HCT116 (cell line): ENCODE measurements at regions not wholly inside any gene's neighbourhood (a gene's known extent, or its start where the extent isn't known, plus 50 kb on each side); places are given as distances from the start of the nearest gene placed in this dataset.

ENCODE experiments used
- ATAC-seq: fragments of 200-7000 bp; cut with Tn5 transposase; 2 replicates; pipeline ENCODE4 v1.9.1; 2020; ENCODE audit warnings: mild to moderate bottlenecking, moderate library complexity
- BruUV-seq: library from RNA; stranded (reverse); fragments of 400-500 nt; replicated peaks from 2 replicates; lab custom pipeline; 2021; lab: Mats Ljungman, UMichigan
- CTCF ChIA-PET: fragments of 300-600 bp; sonication (Branson Sonifier 250); formaldehyde crosslinking; loops from one replicate; lab custom pipeline; 2021; ENCODE audit warnings: antibody characterized with exemption; lab: Charles Lee
- POLR2A ChIA-PET: fragments of 300-600, 350-600 bp; sonication (Branson Sonifier 250); formaldehyde crosslinking; loops from one replicate; lab custom pipeline; 2021; ENCODE audit warnings: antibody characterized with exemption; lab: Charles Lee
- RAD21 ChIA-PET, 2 experiments: fragments of 300-600 bp; sonication (Branson Sonifier 250); formaldehyde crosslinking; loops; one replicate each; lab custom pipeline; 2023; ENCODE audit warnings: low total read pairs in 2 of 2; ENCODE audit not compliant: uncharacterized antibody in 2 of 2, unreplicated experiment in 2 of 2, low non-redundant PET in 1 of 2; lab: Charles Lee
- DNase-seq: peaks from one replicate; pipeline ENCODE4 v3.0.0-alpha.2; 2010; ENCODE audit warnings: low read depth, low spot score
- H2AFZ ChIP-seq: fragments of 200-600 bp; shearing (Covaris generic), sonication (generic); 2 replicates; pipeline ENCODE4 v1.6.1; 2017; ENCODE audit warnings: low read depth, mixed run types, mixed read lengths, antibody characterized with exemption, low read length; ENCODE audit not compliant: poor library complexity, severe bottlenecking
- H3K27ac ChIP-seq: 2 replicates; pipeline ENCODE4 v1.5.1; 2012; ENCODE audit warnings: low read depth, low read length
- H3K27me3 ChIP-seq: fragments of 200-600 bp; sonication (generic); 2 replicates; pipeline ENCODE4 v1.6.1; 2016; ENCODE audit warnings: mixed run types, low read length, mixed read lengths; ENCODE audit not compliant: insufficient read depth
- H3K36me3 ChIP-seq, 2 experiments: fragments of 200-500 bp in 1 of 2; fragments of 200-600 bp in 1 of 2; sonication (Bioruptor generic) in 1 of 2; sonication (generic) in 1 of 2; 2 replicates each; pipeline versions ENCODE4 v1.5.1 to v1.6.1; 2014 to 2016; ENCODE audit warnings: low read length in 2 of 2, inconsistent platforms in 1 of 2, mixed read lengths in 1 of 2, mixed run types in 1 of 2; ENCODE audit not compliant: insufficient read depth in 2 of 2, control insufficient read depth in 1 of 2
- H3K4me1 ChIP-seq, 2 experiments: fragments of 200-600 bp in 1 of 2; sonication (generic) in 1 of 2; 2 replicates each; pipeline versions ENCODE4 v1.5.1 to v1.6.1; 2012 to 2017; ENCODE audit warnings: low read length in 2 of 2, inconsistent platforms in 1 of 2, mild to moderate bottlenecking in 1 of 2, mixed read lengths in 1 of 2, mixed run types in 1 of 2, moderate library complexity in 1 of 2; ENCODE audit not compliant: insufficient read depth in 2 of 2, control insufficient read depth in 1 of 2
- H3K4me2 ChIP-seq: fragments of 200-600 bp; sonication (generic); 2 replicates; pipeline ENCODE4 v1.6.1; 2017; ENCODE audit warnings: mixed run types, low read length, mixed read lengths
- H3K4me3 ChIP-seq, 2 experiments: fragments of 200-600 bp in 1 of 2; sonication (generic) in 1 of 2; replicated peaks in 1 of 2; 2 replicates each; pipeline ENCODE4 v1.5.1; 2011 to 2016; ENCODE audit warnings: low read length in 2 of 2, control low read depth in 1 of 2, low read depth in 1 of 2, mild to moderate bottlenecking in 1 of 2, mixed read lengths in 1 of 2, mixed run types in 1 of 2
- H3K79me2 ChIP-seq: fragments of 200-600 bp; sonication (generic); 2 replicates; pipeline ENCODE4 v1.6.1; 2017; ENCODE audit warnings: mild to moderate bottlenecking, mixed run types, low read length, moderate library complexity, mixed read lengths; ENCODE audit not compliant: insufficient read depth
- H3K9ac ChIP-seq: fragments of 200-600 bp; sonication (generic); 2 replicates; pipeline ENCODE4 v1.6.1; 2016; ENCODE audit warnings: low read length, mixed read lengths
- H3K9me2 ChIP-seq: fragments of 200-600 bp; sonication (generic), shearing (Covaris generic); 2 replicates; pipeline ENCODE4 v1.6.1; 2017; ENCODE audit warnings: mixed run types, mild to moderate bottlenecking, moderate library complexity; ENCODE audit not compliant: insufficient read depth
- H3K9me3 ChIP-seq, 2 experiments: fragments of 200-500 bp in 1 of 2; fragments of 200-600 bp in 1 of 2; sonication (Bioruptor generic) in 1 of 2; sonication (generic) in 1 of 2; 2 replicates each; pipeline ENCODE4 v1.6.1; 2014 to 2017; ENCODE audit warnings: low read length in 2 of 2, mixed read lengths in 2 of 2, inconsistent platforms in 1 of 2, low read depth in 1 of 2, mild to moderate bottlenecking in 1 of 2, mixed run types in 1 of 2, moderate library complexity in 1 of 2; ENCODE audit not compliant: control insufficient read depth in 1 of 2, insufficient read depth in 1 of 2
- H4K20me1 ChIP-seq: fragments of 200-600 bp; sonication (generic), shearing (Covaris generic); 2 replicates; pipeline ENCODE4 v1.6.1; 2017; ENCODE audit warnings: mixed run types, mild to moderate bottlenecking, moderate library complexity; ENCODE audit not compliant: insufficient read depth
- CEBPB ChIP-seq: IDR thresholded peaks from 2 replicates; pipeline ENCODE4 v1.6.1; 2012; ENCODE audit warnings: low read depth
- POLR2A ChIP-seq: IDR thresholded peaks from 2 replicates; pipeline ENCODE4 v1.7.0; 2011; ENCODE audit warnings: borderline replicate concordance; ENCODE audit not compliant: insufficient read depth, insufficient read length; ENCODE audit errors: extremely low read depth
- RAD21 ChIP-seq: IDR thresholded peaks from 2 replicates; pipeline ENCODE4 v1.6.1; 2012; ENCODE audit warnings: low read depth, mild to moderate bottlenecking
- REST ChIP-seq: IDR thresholded peaks from 2 replicates; pipeline ENCODE4 v1.6.1; 2012; ENCODE audit warnings: low read depth
- ZNF274 ChIP-seq: fragments of 200-500 bp; sonication (Bioruptor generic); IDR thresholded peaks from 2 replicates; pipeline ENCODE4 v1.6.1; 2014; ENCODE audit warnings: mild to moderate bottlenecking, low read depth, low read length, inconsistent platforms
- intact Hi-C: fragments of 100-400 bp; cut with micrococcal nuclease; formaldehyde crosslinking; loops from 2 replicates; pipeline ENCODE4 v1.10.0; 2022

- TF ChIP-seq REST (no peak), CEBPB (no peak)
Observed at GRCh38 chr15:96408591-96409183, 78.2 kb downstream of the NR2F2 start (continued).

- Histone ChIP-seq H3K9ac (no peak overlapping the region), H3K27ac (no peak overlapping the region), H3K36me3 (no peaks in the 10 kb centered on the region), H3K4me2 (no peak overlapping the region), H4K20me1 (peaks cover 4% of the 10 kb centered on the region; the same call in 1 of the 2 replicates), H2AFZ (no peak overlapping the region), H3K9me2 (no peaks in the 10 kb centered on the region), H3K79me2 (no peaks in the 10 kb centered on the region), H3K27me3 (peaks cover 35% of the 10 kb centered on the region), H3K4me3 (no peak overlapping the region), H3K4me1 (no peaks in the 10 kb centered on the region), H3K9me3 (no peaks in the 10 kb centered on the region)
- ChIA-PET POLR2A (no interaction called here), CTCF (no interaction called here), RAD21 (no interaction called here)
- no peak for ATAC-seq
- intact Hi-C loops: no loop called here
- TF ChIP-seq POLR2A: no peak
- TF ChIP-seq ZNF274: no peak
- no peak for TF ChIP-seq RAD21
- no TSS peak for BruUV-seq
- no peak for DNase-seq
Observed at GRCh38 chr15:96409215-96410138, 79.0 kb downstream of the NR2F2 start.
